Activated naive CD4-positive, alpha-beta T cell treated with anti-CD3 and anti-CD28 coated beads, Interleukin-2, amount 50 U/mL, for 24 hours (primary cell): ENCODE measurements at regions not wholly inside any gene's neighbourhood (a gene's known extent, or its start where the extent isn't known, plus 50 kb on each side); places are given as distances from the start of the nearest gene placed in this dataset.

Experiments used
- H3K27ac Mint-ChIP-seq: one replicate; pipeline ENCODE4 v1.8.0; 2021; ENCODE audit warnings: mild to moderate bottlenecking, mixed read lengths
- H3K27me3 Mint-ChIP-seq: one replicate; pipeline ENCODE4 v1.8.0; 2021; ENCODE audit warnings: mixed read lengths
- H3K36me3 Mint-ChIP-seq: one replicate; pipeline ENCODE4 v1.8.0; 2021; ENCODE audit warnings: mixed read lengths
- H3K4me1 Mint-ChIP-seq: one replicate; pipeline ENCODE4 v1.8.0; 2021; ENCODE audit warnings: mixed read lengths
- H3K4me3 Mint-ChIP-seq: one replicate; pipeline ENCODE4 v1.8.0; 2021; ENCODE audit warnings: mild to moderate bottlenecking, mixed read lengths
- H3K9me3 Mint-ChIP-seq: one replicate; pipeline ENCODE4 v1.8.0; 2021; ENCODE audit warnings: mixed read lengths

DNA sequence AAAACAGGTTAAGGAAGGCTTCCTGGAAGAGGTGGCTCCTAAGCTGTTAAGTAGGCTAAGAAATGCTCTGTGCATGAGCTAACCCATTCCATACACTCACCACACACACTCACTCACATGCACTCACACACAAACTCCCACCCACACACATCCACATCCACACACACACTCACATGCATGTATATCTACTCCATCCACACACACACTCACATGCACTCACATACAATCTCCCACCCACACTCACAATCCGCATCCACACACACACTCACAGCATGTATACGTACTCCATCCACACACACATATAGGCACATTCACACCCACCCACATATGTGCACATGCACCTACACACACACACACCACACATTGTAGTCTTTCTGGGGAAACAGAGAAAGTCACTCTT, 89.3 kb upstream of the HNF1B start:
- Mint-ChIP-seq H3K4me3 (no peak overlapping the region), H3K36me3 (no peaks in the 10 kb centered on the region), H3K27ac (no peak overlapping the region), H3K9me3 (no peaks in the 10 kb centered on the region), H3K4me1 (no peaks in the 10 kb centered on the region), H3K27me3 (peaks cover 5% of the 10 kb centered on the region)

DNA sequence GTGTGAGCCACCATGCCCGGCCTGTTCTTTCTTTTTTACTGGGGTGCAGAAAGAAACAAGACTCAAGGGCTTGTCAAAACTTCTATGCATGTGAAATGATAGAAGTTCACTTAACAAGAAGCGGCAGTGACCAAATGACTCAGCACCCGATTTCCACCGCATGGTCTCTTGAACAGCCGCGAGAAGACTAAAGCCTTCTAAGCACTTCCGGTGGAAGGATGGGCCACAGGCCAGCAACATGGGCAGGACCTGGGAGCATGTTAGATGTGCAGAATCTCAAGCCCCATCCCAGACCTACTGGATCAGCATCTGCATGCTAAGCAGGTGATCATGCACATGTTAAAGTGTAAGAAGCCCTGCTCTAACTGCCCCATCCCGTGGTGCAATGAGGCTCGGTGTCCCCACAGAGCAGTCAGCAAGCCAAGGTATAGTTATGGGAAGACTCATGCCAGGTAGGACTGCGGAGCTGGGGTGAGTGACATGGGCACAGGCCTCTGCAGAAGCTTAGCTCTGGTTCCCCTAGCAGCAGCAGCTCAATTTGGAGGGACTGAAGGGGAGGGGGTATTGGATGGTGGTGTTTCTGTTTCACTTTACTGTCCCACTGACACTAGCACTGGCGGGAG, 88.5 kb upstream of the HNF1B start:
- Mint-ChIP-seq H3K36me3 (no peaks in the 10 kb centered on the region), H3K27me3 (peaks cover 8% of the 10 kb centered on the region), H3K4me3 (no peak overlapping the region), H3K27ac (no peak overlapping the region), H3K4me1 (no peaks in the 10 kb centered on the region), H3K9me3 (no peaks in the 10 kb centered on the region)

DNA sequence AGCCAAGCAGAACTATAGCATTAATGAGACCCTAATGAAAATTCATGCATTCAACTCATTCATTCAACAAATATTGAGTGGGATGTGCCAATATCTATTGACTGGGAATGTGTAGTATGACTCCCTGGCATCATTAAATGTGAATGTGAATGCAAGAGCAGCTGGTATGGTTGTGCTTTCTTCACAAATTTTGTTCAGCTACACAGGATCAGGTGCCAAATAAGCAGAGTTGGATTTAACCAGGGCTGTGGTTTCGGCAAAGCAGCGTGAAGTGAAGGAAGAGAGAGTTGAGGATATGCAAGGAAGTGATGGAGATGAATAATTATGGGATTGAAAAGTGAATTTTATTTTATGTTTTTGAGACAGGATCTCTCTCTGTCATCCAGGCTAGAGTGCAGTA, 87.1 kb upstream of the HNF1B start:
- H3K27me3 Mint-ChIP-seq: peaks cover 8% of the 10 kb centered on the region
- peak overlapping the region; percentile 33 for H3K27ac Mint-ChIP-seq
- H3K36me3 Mint-ChIP-seq: no peaks in the 10 kb centered on the region
- no peak overlapping the region for H3K4me3 Mint-ChIP-seq
- H3K4me1 Mint-ChIP-seq: no peaks in the 10 kb centered on the region
- H3K9me3 Mint-ChIP-seq: no peaks in the 10 kb centered on the region

DNA sequence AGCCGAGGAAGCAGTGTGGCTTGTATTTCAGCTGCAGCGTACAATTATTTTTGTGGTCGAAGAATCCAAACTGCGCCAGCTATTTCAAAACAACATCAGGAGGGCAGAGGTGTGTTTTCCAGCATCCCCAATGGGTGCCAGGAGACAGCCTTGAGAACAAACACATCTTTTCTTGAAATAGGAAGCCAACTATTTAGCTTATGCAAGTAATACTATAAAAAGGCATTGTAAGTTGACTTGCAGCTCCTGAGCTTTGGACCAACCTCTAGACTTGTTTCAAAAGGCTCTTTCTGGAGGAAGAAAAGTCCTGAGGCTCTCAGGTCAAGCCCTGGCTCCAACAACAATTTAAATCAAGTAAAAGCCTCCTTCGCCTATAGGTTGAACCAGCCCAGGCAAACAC, 86.6 kb upstream of the HNF1B start:
- H3K4me1 Mint-ChIP-seq: no peaks in the 10 kb centered on the region
- no peaks in the 10 kb centered on the region for H3K36me3 Mint-ChIP-seq
- peaks cover 8% of the 10 kb centered on the region for H3K27me3 Mint-ChIP-seq
- no peaks in the 10 kb centered on the region for H3K9me3 Mint-ChIP-seq
- no peak overlapping the region for H3K4me3 Mint-ChIP-seq
- no peak overlapping the region for H3K27ac Mint-ChIP-seq

DNA sequence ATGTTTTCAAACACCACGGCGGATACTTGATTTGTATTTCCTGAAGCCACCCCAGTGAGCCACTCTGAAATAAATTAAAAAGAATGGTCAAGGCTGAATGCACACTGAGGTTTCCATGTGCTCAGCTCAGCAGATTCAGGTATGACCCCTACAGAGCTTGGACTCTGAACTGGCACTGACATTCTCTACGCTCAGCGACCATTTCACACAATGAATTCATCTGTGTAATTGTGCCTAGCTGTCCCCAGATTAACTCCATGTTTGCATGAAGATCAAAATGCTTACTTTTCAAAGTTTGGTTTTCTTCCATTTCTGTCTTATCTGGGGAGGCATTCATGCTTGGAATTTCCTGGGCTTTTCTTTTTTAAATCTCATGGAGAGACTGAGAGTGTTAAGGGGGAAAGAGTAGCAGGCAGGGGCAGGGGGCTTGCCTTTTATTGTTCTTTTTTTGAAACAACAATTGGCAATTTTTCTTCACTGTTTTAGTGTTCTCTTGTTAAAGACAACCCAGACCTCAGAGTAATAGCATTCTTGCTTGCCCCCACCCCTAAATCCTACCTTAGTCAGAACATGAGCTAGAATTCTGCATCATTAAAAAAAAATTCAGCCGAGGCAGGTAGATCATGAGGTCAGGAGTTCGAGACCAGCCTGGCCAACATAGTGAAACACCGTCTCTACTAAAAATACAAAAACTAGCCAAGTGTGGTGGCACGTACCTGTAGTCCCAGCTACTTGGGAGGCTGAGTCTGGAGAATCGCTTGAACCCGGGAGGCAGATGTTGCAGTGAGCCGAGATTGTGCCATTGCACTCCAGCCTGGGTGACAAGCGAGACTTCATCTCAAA, 85.5 kb upstream of the HNF1B start:
- no peak overlapping the region for H3K27ac Mint-ChIP-seq

DNA sequence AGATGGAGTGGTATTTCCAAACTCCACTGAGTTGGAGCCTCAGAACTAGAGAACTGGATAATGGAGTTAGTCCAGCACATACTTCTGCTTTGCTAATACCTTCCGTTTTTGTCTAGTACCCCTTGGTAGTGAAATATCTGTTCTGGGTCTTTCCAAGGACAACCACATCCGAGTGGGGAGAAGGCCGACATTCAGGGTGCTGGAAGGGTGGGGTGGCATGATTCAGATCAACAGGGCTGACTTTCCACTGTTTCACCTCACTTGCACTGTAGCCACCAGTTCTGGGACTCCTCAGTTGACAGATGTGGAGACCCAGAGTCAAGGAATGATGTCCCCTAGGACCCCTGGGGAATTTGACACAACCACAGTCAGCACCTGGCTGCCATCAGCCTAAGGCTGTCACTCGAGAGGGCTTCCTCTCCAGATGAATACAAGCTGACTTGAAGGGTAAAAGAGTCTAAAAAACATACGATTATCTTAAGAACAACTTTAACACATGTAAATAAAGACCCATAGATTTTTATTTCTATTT, 84.8 kb upstream of the HNF1B start:
- Mint-ChIP-seq H3K4me1 (no peaks in the 10 kb centered on the region), H3K36me3 (no peaks in the 10 kb centered on the region), H3K9me3 (no peaks in the 10 kb centered on the region), H3K27me3 (peaks cover 7% of the 10 kb centered on the region), H3K4me3 (no peak overlapping the region), H3K27ac (no peak overlapping the region)

More for the DNA sequence above, 85.5 kb upstream of the HNF1B start:
- Mint-ChIP-seq H3K36me3 (no peaks in the 10 kb centered on the region), H3K4me3 (no peak overlapping the region), H3K9me3 (no peaks in the 10 kb centered on the region), H3K4me1 (no peaks in the 10 kb centered on the region), H3K27me3 (peaks cover 8% of the 10 kb centered on the region)

DNA sequence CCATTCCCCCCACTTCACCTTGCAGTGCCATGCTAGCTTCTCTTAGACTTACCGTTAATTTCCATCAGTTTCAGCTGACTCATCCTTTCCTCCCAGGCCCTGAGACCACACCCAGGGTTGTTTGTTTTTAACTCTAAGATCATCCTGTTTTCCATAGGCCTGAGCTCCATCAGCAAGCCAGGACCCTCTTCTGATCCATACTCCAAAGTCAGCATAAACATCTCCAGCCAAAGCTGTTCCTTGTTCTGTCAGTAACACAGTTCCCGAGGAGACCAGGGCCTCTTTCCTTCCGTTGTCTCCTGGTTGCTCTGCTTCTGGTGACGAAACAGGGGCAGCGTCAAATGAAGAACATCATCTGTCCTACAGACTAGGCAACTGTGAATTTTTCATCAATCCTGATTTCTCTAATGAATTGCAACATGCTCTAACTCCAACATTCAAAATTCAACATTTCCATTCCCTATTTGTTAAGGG, 83.8 kb upstream of the HNF1B start:
- no peak overlapping the region for H3K27ac Mint-ChIP-seq

DNA sequence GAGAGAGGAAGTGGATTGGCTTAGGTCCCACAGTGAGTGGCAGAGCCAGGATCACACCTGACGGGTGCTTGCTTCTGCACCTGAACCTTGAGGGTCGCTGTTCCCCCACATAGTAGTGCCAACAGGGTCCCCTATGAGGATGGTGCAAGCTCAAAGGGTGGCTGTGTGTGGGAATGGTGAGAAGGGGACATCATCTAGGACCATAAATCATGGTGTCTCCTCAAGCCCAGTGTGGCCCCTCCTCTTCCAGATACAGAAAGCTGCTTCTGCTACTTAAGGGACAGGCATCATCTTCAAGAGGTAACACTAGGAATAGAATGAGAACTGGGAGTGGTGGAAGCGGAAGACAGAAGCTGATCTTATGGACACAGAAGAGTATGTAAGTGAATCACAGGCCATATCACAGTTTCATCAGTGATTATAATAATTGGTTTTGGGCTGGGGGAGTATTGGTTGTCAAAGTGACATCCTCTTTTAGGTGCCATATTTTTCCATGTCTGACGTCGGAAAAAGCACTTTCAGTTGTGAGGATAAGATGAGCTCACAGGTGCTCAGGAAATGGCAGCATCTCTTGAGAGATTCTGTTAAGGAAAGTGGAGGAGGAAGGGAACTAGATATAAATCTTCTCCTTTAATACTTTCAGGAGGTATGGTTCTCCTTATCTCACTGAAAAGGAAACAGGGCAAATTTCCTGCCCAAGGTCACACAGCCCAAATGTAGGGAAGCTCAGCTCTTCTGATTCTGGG, 83.2 kb upstream of the HNF1B start:
- no peak overlapping the region for H3K27ac Mint-ChIP-seq
- peaks cover 7% of the 10 kb centered on the region for H3K27me3 Mint-ChIP-seq
- no peak overlapping the region for H3K4me3 Mint-ChIP-seq
- no peaks in the 10 kb centered on the region for H3K36me3 Mint-ChIP-seq
- H3K9me3 Mint-ChIP-seq: no peaks in the 10 kb centered on the region
- no peaks in the 10 kb centered on the region for H3K4me1 Mint-ChIP-seq

More for the DNA sequence above, 83.8 kb upstream of the HNF1B start:
- Mint-ChIP-seq H3K9me3 (no peaks in the 10 kb centered on the region), H3K4me1 (no peaks in the 10 kb centered on the region), H3K27me3 (peaks cover 7% of the 10 kb centered on the region), H3K36me3 (no peaks in the 10 kb centered on the region), H3K4me3 (no peak overlapping the region)

DNA sequence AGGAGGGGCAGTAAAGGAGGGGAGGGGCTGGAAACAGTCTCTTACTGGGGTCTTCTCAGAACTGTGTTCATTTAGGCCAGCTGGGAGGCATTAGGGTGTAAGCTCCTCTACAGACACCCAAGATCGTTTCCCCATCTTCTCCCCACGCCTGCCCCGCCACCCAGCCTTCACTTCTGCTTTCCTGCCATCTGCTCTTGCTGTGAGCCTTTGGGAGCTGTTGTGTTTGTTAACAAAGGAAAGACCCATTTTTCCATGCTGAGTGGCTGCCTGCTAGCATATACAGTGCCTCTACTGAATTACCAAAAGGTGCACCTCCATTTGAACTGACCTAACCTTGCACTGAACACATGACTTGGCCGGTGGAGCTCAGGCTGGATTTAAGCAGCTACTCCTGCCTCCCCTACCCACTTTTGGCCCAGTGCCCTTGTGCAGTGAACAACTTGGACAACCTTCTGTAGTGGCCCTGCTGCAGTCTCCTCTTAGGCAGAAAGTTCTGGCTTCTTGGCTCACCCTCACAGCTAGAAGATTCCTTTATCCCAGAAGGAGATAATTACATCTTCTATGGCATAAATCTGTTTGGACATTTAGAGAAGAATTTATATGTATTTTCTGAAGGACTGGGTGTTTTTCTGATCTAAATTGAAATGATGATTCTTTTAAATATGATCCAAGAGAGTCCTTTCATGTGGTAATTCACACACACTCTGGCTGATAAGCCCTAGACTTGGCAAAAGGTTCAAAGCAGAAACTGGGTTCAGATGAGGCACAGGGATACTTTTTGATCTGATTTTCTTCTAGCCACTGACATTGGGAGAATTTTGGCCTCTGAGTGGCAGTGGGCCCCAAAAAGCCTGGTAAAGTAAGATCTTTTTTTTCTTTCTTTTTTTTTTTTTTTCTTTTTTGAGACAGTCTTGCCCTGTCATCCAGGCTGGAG, 81.9 kb upstream of the HNF1B start:
- Mint-ChIP-seq H3K27ac (peak overlapping the region; percentile 26), H3K36me3 (no peaks in the 10 kb centered on the region), H3K27me3 (peaks cover 5% of the 10 kb centered on the region), H3K4me3 (no peak overlapping the region), H3K4me1 (no peaks in the 10 kb centered on the region), H3K9me3 (no peaks in the 10 kb centered on the region)

DNA sequence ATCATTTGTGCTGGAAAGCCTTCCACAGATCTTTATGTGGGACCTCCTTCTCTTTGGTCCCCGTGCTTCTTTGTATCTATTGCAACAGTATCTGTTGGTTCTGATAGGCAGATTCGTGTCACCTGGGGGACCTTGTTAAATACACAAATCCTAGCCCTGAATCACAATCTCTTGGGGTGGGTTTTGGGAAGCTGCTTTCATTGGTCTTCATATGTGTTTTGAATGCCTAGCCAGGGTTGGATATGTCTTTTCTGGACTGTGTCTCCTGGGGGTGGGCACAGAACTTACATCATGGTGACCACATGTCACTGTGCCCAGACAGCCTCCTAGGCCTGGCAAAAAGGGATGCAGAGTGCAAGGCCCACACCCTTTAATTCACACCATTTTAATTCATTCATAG, 81.0 kb upstream of the HNF1B start:
- Mint-ChIP-seq H3K4me1 (no peaks in the 10 kb centered on the region), H3K36me3 (no peaks in the 10 kb centered on the region), H3K4me3 (no peak overlapping the region), H3K9me3 (no peaks in the 10 kb centered on the region), H3K27ac (no peak overlapping the region), H3K27me3 (peaks cover 5% of the 10 kb centered on the region)

DNA sequence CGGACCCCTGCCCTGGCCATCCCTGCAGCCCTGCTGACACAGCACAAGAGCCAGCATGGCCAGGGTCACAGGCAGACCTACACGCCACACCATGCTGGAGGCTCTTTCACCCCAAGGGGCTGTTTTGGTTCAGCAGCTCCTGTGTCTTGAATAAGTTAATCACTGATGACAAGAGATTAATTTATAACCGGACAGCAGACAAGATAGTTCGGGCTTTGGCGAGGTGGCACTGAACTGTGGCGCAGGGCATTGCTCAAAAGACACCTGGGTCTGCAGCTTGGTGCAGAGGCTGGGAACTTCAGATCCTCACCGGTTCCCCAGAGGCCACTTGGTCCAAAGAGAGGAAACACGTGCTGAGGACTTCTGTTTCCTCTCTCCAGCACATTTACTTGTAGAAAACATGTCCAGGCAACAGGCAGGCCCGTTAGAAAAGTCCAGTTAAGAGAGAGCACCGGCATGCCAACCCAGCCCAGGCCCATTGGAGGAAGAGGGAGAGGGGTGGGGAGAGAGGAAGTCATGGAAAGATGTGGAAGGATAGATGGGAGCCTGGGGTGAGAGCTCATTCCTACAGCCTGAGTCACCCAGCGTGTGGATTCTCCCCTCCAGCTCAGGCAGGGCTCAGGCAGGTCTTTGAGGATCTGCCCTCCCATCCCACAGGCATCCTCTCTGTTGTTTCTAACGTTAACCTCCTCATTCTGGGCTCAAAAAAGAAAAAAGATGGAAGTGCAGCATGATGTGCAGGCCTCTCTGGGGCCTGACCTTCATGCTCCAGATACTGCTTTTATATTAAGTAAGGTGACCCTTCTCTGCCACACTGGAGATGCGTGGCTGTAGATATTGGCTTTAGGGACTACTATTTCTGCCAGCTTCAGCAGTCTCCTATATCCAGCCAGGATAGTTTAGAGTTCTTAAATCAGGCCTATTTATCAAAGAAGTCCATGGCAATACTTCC, 80.0 kb upstream of the HNF1B start:
- H3K36me3 Mint-ChIP-seq: no peaks in the 10 kb centered on the region
- no peaks in the 10 kb centered on the region for H3K9me3 Mint-ChIP-seq
- H3K27ac Mint-ChIP-seq: no peak overlapping the region
- H3K4me3 Mint-ChIP-seq: no peak overlapping the region
- H3K4me1 Mint-ChIP-seq: no peaks in the 10 kb centered on the region
- peaks cover 3% of the 10 kb centered on the region for H3K27me3 Mint-ChIP-seq

DNA sequence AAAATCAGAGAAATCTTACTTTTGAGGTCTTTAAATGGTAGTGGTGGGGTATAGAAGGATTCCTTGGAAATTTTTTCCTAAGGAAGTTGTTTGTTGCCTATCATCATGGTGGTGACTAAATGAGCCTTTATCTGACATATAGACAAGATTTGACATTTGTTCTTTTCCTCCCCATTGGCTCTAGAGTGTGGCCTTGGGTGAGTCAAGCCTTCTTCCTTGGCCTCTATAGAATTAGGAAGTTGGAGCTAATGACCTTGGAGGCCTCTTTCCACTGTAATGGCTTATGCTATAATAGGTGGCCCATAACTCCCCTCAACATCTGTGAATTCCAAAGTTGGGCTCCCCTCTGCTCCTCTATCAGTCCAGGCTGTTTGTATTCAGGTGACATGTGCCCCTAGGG, 79.1 kb upstream of the HNF1B start:
- H3K36me3 Mint-ChIP-seq: no peaks in the 10 kb centered on the region
- no peak overlapping the region for H3K27ac Mint-ChIP-seq
- H3K27me3 Mint-ChIP-seq: peaks cover 3% of the 10 kb centered on the region
- H3K9me3 Mint-ChIP-seq: no peaks in the 10 kb centered on the region
- no peaks in the 10 kb centered on the region for H3K4me1 Mint-ChIP-seq
- H3K4me3 Mint-ChIP-seq: no peak overlapping the region

DNA sequence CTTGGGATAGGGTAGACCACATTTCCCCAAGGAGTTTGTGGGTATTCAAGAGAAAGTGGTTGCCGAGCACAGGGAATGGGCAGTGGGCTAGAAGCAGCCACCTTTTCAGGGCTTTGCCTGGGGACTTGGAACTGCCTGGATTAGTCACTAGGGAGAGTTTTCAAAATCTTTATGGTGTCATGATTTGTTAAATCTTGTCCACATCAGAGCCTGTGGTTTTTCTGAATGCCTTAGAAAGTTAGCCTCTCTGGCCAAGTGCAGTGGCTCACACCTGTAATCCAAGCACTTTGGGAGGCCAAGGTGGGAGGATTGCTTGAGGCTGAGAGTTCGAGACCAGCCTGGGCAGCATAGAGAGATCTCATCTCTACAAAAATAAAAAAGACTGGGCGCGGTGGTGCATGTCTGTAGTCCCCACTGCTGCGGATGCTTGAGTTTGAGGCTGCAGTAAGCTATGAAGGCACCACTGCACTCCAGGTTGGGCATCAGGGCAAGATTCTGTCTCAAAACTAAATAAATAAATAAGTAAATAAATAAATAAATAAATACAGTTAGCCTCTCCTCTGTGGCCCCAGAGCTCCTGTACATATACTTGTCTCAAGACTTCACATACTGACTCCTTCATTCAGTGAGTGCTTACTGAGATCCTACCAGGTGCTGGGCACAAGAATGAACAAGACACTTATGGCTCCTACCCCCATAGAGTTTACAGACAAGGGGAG, 76.3 kb upstream of the HNF1B start:
- H3K9me3 Mint-ChIP-seq: no peaks in the 10 kb centered on the region
- H3K4me1 Mint-ChIP-seq: no peaks in the 10 kb centered on the region
- no peak overlapping the region for H3K27ac Mint-ChIP-seq
- H3K36me3 Mint-ChIP-seq: no peaks in the 10 kb centered on the region
- H3K27me3 Mint-ChIP-seq: peaks cover 1% of the 10 kb centered on the region
- H3K4me3 Mint-ChIP-seq: no peak overlapping the region
